HG03196 (cell line): ENCODE measurements at regions not wholly inside any gene's neighbourhood (a gene's known extent, or its start where the extent isn't known, plus 50 kb on each side); places are given as distances from the start of the nearest gene placed in this dataset.
"Not testable (repeated sequence)": the region's sequence is repeated elsewhere in the genome, so short reads cannot be mapped to it uniquely, and the experiment has no call there.

Experiments
- ATAC-seq: cut with Tn5 transposase; IDR thresholded peaks from one replicate; pipeline ENCODE4 v1.9.1; 2021; ENCODE audit not compliant: unreplicated experiment

DNA sequence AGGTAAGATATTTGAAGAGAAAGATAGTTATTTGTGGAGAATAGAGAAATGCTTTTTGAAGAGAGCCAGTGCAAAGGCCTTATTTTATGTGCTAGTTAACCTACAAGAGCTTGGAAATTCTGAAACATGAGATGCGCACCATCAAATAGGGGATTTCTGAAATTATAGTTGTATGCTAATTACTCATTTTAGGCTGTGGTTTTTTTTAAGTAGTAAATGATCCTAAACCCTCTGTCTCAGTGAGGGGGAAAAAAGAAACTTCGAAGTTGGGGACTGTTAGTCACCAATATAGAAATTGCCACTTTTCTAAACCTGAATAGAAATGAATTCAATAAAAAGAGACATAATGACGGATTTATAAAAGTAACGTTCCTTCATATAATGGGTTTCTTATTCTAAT lies 119.3 kb upstream of the MDFIC start:
- ATAC-seq: no peak

DNA sequence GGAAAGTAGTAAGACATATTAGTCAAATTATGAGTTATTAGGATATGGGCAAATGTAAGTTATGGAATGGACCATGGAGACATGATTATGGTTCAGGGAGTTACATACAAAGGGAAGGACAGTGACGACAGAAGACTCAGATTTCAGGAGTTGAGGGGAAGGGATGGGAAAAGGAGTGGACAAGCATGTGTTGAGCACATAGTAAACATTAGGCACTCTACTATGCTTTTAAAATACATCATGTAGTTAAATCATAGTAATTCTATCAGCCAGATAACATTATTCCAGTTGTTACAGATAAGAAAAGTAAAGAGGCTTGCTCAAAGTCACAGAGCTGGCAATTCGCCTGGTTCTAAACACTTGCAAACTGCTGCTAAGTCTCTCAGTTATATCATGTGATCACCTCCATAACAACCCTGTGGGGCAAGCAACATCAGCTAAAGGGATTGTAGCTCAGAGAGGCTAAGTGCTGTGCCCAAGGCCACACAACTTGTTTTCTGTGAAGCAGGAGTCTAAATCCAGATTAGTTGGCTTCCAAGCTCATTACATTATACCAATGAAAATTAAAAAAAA lies 115.2 kb upstream of the MDFIC start:
- ATAC-seq: no peak

GRCh38 chr7:114812570-114812969 lies 109.3 kb upstream of the MDFIC start:
- no peak for ATAC-seq

DNA sequence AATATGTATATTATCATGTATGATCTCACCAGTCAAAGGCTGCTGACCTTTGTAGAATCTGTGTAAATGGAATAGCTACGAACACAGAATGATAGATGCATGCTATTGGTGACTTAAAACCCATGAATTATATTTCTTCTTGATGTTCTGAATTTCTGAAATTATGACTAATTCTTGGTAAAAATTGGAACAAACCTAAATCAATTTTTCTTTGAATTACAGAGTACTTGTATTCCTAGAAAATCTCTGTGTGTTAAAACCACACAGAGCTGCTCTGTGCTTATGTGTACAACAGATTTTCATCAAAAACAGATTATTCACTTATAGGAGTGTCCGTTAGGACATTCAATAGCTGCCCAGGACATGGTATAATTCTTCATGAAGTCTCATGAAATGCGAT lies 108.3 kb upstream of the MDFIC start:
- no peak for ATAC-seq

DNA sequence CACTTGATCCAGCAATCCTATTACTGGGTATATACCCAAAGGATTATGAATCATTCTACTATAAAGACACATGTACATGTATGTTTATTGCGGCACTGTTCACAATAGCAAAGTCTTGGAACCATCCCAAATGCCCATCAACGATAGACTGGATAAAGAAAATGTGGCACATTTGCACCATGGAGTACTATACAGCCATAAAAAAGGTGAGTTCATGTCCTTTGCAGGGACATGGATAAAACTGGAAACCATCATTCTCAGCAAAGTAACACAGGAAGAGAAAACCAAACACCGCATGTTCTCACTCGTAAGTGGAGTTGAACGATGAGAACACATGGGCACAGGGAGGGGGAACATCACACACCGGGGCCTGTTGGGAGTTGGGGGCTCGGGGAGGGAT lies 104.9 kb upstream of the MDFIC start:
- not testable (repeated sequence) for ATAC-seq

DNA sequence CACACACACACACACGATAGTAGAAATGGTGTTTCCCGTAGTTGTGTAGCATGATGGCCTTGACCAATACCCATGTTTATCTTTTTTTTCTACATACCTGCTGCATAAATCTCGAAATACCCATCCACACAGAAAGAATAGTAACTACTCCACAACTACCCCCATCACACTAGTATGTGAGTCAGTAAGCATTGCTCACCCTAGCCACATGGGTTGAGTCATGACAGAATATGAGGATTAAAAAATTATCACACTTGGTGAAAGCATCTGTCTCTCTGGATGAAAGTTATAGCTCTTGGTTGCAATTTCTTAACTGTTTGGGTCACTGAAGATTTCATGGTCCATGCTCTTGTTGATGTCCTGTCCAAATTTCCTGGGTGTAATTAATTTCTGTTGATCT lies 103.4 kb upstream of the MDFIC start:
- ATAC-seq: no peak

DNA sequence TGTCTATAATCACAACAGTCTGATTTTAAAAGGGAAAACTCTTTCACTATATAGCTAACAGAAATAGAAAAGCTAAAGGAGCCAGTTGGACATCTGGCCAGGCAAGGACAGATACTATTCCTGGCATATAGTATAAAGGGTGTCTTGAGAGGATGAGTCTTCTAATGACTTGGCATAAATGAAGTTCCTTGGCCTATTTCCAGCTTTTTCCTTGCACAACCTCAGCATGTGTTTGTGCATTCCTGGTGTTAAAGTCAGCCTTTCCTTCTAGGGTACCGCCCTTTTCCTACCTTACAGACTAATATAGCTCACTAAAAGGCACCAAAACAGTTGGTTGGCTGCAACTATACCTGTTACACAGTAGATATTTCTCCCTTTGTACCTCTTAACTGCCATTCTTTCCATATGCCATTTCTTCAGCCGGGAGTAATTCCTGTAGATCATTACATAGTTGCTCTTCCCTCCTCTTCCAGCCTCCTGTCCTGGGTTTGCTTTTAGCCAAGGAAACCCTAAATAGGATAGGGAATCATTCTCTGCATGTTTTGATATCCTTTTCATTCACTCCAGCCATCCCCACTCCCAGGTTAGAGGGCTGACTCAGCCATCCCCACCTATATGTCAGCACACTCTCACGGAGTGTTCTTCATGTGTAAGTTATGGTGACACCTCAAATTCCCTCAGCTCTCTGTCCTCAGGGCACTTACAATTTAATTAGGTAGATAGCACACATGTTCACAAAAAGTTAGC lies 102.1 kb upstream of the MDFIC start:
- no peak for ATAC-seq

DNA sequence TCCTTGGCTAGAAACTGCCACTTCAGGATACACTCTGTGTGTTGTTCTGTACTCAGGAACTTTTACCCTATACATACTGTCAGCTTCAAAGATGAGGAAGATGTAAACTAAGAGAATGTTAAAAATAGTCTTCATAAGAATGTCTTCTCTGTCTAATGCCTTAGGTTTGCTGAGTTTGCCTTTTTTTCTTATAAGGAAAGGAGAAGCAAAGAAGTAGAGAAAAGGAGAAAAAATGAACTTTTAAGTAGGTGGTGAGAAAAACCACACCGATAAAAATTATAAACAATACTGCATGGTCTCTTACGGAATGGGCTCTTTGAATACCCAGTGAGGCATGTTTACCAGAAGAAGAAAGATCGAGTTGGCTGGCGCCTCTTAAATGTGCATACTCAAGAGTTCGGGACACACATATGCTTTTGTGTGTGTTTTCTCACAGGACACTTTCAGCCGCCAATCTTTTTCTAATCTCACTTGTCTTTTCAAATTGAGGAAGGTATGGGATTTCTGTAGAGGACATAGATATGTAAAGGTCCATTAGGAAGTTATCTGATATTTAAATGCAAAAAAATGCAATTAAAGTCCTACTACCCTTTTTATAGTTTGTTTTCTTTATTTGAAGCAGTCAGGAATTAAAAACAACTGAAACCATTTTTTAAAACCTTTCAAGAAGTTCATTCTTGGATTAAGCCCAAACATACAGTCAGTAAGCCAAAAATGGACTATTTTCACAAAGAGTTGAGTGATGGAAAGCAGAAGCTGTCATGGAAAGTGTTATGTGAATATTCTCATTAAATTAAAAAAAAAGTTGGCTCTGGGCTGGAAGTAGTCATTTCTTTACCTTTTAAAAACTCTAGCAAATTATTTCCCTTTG lies 100.6 kb upstream of the MDFIC start:
- no peak for ATAC-seq

- ATAC-seq: no peak
Observed at GRCh38 chr7:114822131-114822530, 99.8 kb upstream of the MDFIC start.

GRCh38 chr7:114822844-114823243 lies 99.0 kb upstream of the MDFIC start:
- ATAC-seq: no peak

DNA sequence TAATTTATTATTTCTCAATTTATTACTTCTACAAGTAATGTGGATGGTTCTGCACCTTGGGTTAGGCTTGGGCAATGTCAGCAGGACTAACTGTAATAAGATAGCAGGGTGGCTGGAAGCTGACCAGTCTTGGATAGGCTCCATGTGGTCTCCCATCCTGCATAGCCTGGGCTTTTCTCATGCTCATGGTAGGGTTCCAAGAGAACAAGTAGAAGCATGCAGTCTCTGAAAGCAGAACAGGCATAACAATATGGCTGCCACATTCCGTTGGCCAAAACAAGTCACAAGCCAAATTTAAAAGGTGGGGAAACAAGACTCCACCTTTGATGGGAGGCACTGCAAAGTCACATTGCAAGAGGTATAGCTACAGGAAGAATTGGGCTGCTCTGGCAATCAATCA lies 98.6 kb upstream of the MDFIC start:
- ATAC-seq: no peak

- no peak for ATAC-seq
Observed at GRCh38 chr7:114825423-114825951, 96.4 kb upstream of the MDFIC start.

GRCh38 chr7:114830952-114831351 lies 90.9 kb upstream of the MDFIC start:
- no peak for ATAC-seq

DNA sequence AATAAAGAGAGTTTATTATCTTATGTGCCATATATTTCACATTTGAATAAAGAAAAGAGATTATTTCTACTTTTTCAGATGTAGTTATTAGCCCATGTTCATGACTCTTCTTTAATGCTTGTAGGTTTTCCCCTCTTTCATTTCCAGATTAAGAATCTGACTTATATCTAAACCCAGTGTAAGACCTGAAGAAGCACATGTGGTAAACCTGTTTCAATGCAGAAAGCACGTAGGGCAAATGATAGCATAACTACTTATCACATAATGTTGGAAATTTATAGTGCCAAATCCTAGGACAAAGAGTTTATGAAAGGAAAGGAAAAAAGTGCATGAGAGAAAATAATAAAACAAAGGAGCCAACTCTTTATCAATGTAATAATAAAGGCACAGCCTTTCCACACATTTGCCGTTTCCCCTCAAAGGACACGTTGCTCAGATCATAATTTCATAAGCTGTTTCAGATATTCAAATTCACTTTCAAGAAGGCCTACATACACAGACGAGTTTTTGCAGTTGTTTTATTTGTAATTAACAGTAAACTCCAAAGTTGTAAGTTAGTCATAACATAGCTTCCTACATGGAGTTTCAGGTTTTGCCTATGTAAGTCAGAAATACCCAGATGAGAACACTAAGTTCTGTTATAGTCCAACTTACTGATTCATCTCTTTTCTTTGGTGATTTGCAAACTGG lies 88.8 kb upstream of the MDFIC start:
- ATAC-seq: peak; percentile 94

DNA sequence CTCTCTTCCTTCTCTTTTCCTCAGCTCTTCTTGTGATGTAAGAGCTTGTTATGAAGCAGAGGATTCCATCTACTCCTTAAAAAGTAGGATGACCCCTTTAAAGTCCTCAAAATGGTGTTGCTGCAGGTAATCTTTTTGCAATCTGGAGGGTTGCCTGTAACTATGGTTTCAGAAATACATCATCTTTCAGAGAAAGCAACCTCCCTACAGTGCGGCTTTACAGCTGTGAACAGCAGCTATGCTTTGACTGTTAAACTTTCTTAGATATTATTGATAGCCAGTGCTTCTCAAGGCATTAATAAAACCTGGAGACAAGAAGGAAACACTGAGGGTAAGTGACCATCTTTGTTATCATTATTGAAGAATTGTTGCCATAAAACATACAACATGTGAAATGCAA lies 86.6 kb upstream of the MDFIC start:
- no peak for ATAC-seq

- no peak for ATAC-seq
Observed at GRCh38 chr7:114835861-114836260, 86.0 kb upstream of the MDFIC start.

GRCh38 chr7:114842551-114843065 lies 79.3 kb upstream of the MDFIC start:
- ATAC-seq: no peak

DNA sequence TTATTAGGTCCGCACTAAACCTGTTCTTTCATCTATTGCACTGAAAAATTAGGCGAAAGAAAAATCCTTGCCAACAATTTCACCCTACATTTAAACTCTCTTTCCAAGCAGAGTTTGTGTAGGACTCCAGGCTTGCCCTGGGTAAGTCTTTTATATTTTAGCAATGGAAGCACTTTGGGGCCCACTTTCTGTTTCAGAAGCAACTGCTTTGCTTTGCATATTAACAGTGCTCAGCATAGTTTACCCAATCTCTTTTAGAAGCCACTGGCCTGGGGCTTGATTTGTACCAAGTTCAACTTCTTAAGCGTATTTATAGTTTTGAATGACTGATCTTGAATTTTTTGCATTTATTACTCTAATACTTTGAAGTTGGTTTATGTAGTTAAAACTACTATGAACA lies 78.8 kb upstream of the MDFIC start:
- ATAC-seq: no peak

GRCh38 chr7:114851406-114852061 lies 70.4 kb upstream of the MDFIC start:
- no peak for ATAC-seq

DNA sequence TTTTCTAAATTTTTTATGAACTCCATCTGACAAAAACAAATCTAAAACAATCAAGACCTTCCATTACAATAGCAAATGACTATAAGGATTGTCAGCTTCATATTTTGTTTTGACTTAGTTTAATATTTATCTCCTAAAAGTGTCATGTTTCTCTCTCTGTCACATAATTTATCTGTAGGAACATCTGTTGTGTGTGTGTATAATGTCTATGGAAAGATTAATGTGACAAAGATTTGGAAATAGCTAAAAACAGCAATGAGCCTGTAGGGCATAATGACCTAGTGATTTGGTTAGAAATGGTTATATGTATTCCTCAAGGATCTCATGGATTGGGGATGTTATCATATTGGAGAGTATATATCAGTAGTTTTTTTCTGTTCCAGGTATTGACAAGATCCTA lies 69.6 kb upstream of the MDFIC start:
- ATAC-seq: no peak
